Endothelial cell of umbilical vein (primary cell): ENCODE measurements at regions not wholly inside any gene's neighbourhood (a gene's known extent, or its start where the extent isn't known, plus 50 kb on each side); places are given as distances from the start of the nearest gene placed in this dataset.

Experiments used
- BruUV-seq: library from RNA; stranded (reverse); fragments of 400-500 nt; replicated peaks from 2 replicates; lab custom pipeline; 2021; lab: Mats Ljungman, UMichigan
- CTCF ChIA-PET: fragments of 300-600, 350-600 bp; sonication (Branson Sonifier 250); formaldehyde crosslinking; loops from one replicate; lab custom pipeline; 2021; ENCODE audit warnings: antibody characterized with exemption, inconsistent platforms; lab: Charles Lee
- POLR2A ChIA-PET: fragments of 300-600, 350-600 bp; sonication (Branson Sonifier 250); formaldehyde crosslinking; loops from one replicate; lab custom pipeline; 2021; ENCODE audit warnings: antibody characterized with exemption, inconsistent platforms; lab: Charles Lee
- DNase-seq: peaks from one replicate; pipeline ENCODE4 v3.0.0-alpha.2; 2011; ENCODE audit warnings: low read depth, low spot score
- FAIRE-seq: peaks from 2 replicates; lab custom pipeline; 2011; peaks lifted over from hg19 to GRCh38; lab: Jason Lieb, UNC
- H2AFZ ChIP-seq: 2 replicates; pipeline ENCODE4 v1.6.0; 2012; ENCODE audit warnings: low read depth, low read length, control low read depth, inconsistent platforms
- H3K27ac ChIP-seq: 2 replicates; pipeline ENCODE4 v1.5.1; 2011; ENCODE audit warnings: low read depth, mild to moderate bottlenecking, control low read depth, low read length, moderate library complexity; ENCODE audit not compliant: insufficient read depth
- H3K27me3 ChIP-seq, 2 experiments: 2 replicates each; pipeline versions ENCODE4 v1.6.0 to v1.6.1; 2011; ENCODE audit warnings: low read length in 2 of 2, mixed read lengths in 1 of 2; ENCODE audit not compliant: control insufficient read depth in 2 of 2, insufficient read depth in 2 of 2
- H3K36me3 ChIP-seq, 2 experiments: 2 replicates in 1 of 2; 3 replicates in 1 of 2; pipeline ENCODE4 v1.5.1; 2011; ENCODE audit warnings: low read length in 2 of 2, mild to moderate bottlenecking in 1 of 2, moderate library complexity in 1 of 2; ENCODE audit not compliant: control insufficient read depth in 2 of 2, insufficient read depth in 2 of 2; ENCODE audit errors: extremely low read depth in 1 of 2
- H3K4me1 ChIP-seq: 3 replicates; pipeline ENCODE4 v1.5.1; 2011; ENCODE audit warnings: mild to moderate bottlenecking, low read length; ENCODE audit not compliant: control insufficient read depth, insufficient read depth; ENCODE audit errors: extremely low read depth
- H3K4me2 ChIP-seq: 2 replicates; pipeline ENCODE4 v1.6.1; 2011; ENCODE audit warnings: low read length, control low read depth, mixed read lengths; ENCODE audit not compliant: insufficient read depth
- H3K4me3 ChIP-seq, 3 experiments: fragments of 200-600 bp in 1 of 3; sonication (generic), shearing (Covaris generic) in 1 of 3; replicated peaks in 1 of 3; 2 replicates each; pipeline ENCODE4 v1.5.1; 2011 to 2016; ENCODE audit warnings: control low read depth in 3 of 3, low read length in 3 of 3, mild to moderate bottlenecking in 2 of 3, inconsistent platforms in 1 of 3, low read depth in 1 of 3, moderate library complexity in 1 of 3; ENCODE audit not compliant: insufficient read depth in 1 of 3
- H3K79me2 ChIP-seq: 2 replicates; pipeline ENCODE4 v1.6.0; 2012; ENCODE audit warnings: low read length, inconsistent platforms; ENCODE audit not compliant: control insufficient read depth, insufficient read depth
- H3K9ac ChIP-seq: replicated peaks from 2 replicates; pipeline ENCODE3; 2011; ENCODE audit warnings: low read length, control low read depth; ENCODE audit not compliant: insufficient read depth; ENCODE audit errors: extremely low read depth
- H3K9me1 ChIP-seq: replicated peaks from 3 replicates; pipeline ENCODE4 v1.6.0; 2011; ENCODE audit warnings: mild to moderate bottlenecking, low read length; ENCODE audit not compliant: control insufficient read depth, insufficient read depth; ENCODE audit errors: extremely low read depth
- H3K9me3 ChIP-seq: replicated peaks from 2 replicates; pipeline ENCODE4 v1.5.1; 2012; ENCODE audit warnings: low read length, inconsistent platforms; ENCODE audit not compliant: control insufficient read depth, insufficient read depth
- H4K20me1 ChIP-seq: replicated peaks from 2 replicates; pipeline ENCODE3; 2011; ENCODE audit warnings: mild to moderate bottlenecking, low read length; ENCODE audit not compliant: control insufficient read depth, insufficient read depth; ENCODE audit errors: extremely low read depth
- CTCF ChIP-seq, 2 donors: IDR thresholded peaks; 1 replicate in 1 of 2; 2 replicates in 1 of 2; pipeline ENCODE4 v1.5.1; 2011; ENCODE audit warnings: low read length in 2 of 2, mild to moderate bottlenecking in 2 of 2, moderate library complexity in 2 of 2, control low read depth in 1 of 2, inconsistent platforms in 1 of 2, low read depth in 1 of 2; ENCODE audit not compliant: insufficient read depth in 1 of 2; ENCODE audit errors: extremely low read depth in 1 of 2
- EZH2 ChIP-seq: IDR thresholded peaks from 2 replicates; pipeline ENCODE4 v1.6.1; 2012; ENCODE audit warnings: borderline replicate concordance, low read depth, mild to moderate bottlenecking, moderate library complexity, low read length, inconsistent platforms; ENCODE audit not compliant: severe bottlenecking
- FOS ChIP-seq: IDR thresholded peaks from 2 replicates; pipeline ENCODE4 v1.6.1; 2011; ENCODE audit warnings: mild to moderate bottlenecking, low read length, moderate library complexity, borderline replicate concordance; ENCODE audit not compliant: insufficient read depth
- GATA2 ChIP-seq: IDR thresholded peaks from 2 replicates; pipeline ENCODE4 v1.7.0; 2011; ENCODE audit warnings: low read depth, mild to moderate bottlenecking, moderate library complexity, mixed read lengths, low read length; ENCODE audit not compliant: insufficient read length, insufficient read depth
- JUN ChIP-seq: IDR thresholded peaks from 2 replicates; pipeline ENCODE4 v1.6.1; 2011; ENCODE audit warnings: borderline replicate concordance, low read depth; ENCODE audit not compliant: insufficient read length, insufficient read depth
- MAX ChIP-seq: IDR thresholded peaks from 2 replicates; pipeline ENCODE4 v1.6.1; 2011; ENCODE audit not compliant: insufficient read depth, insufficient read length
- MYC ChIP-seq: IDR thresholded peaks from one replicate; pipeline ENCODE4 v1.6.1; 2011; ENCODE audit warnings: mild to moderate bottlenecking, low read depth, low read length
- POLR2A ChIP-seq: IDR thresholded peaks from 2 replicates; pipeline ENCODE4 v1.6.1; 2012; ENCODE audit warnings: low read depth, mild to moderate bottlenecking, control low read depth, low read length
- POLR2AphosphoS5 ChIP-seq: IDR thresholded peaks from 2 replicates; pipeline ENCODE4 v1.6.1; 2012; ENCODE audit warnings: low read depth, mild to moderate bottlenecking, control low read depth, low read length, moderate library complexity; ENCODE audit not compliant: insufficient read depth
- dilution Hi-C: fragments of 300-500 bp; cut with MboI; formaldehyde crosslinking; loops from one replicate; pipeline ENCODE4 v1.15.0; 2019; ENCODE audit warnings: low sequenced_read_pairs; ENCODE audit not compliant: extremely low pct_ligation_motif_present
- intact Hi-C: fragments of 100-400 bp; cut with micrococcal nuclease; formaldehyde crosslinking; loops from one replicate; pipeline ENCODE4 v1.10.0; 2022

GRCh38 chr2:187614756-187615155, 60.5 kb upstream of the TFPI start:
- no TSS peak for BruUV-seq
- H3K9me3 ChIP-seq = no peaks in the 10 kb centered on the region
- H2AFZ ChIP-seq = no peak overlapping the region
- ChIA-PET POLR2A (no interaction called here), CTCF (interaction anchor here (0.8 to 0.9 kb wide), 2 partner anchors 10 to 34 kb away, joined by 3 to 8 read pairs; no protein-coding TSS in a partner anchor)
- intact Hi-C loops = no loop called here
- dilution Hi-C loops = no loop called here
- FAIRE-seq (no peak), DNase-seq (no peak)
- TF ChIP-seq POLR2A = no peak
- no peak for TF ChIP-seq CTCF (IDR thresholded peaks at IDR 0.05; ENCODE audit: extremely low read depth in 1 of 2, insufficient read depth in 1 of 2, low read depth in 1 of 2, low read length in 2 of 2)
- TF ChIP-seq EZH2 = no peak
- no peak for TF ChIP-seq MAX
- TF ChIP-seq MYC = no peak
- TF ChIP-seq JUN = no peak
- TF ChIP-seq GATA2 = no peak
- no peak for TF ChIP-seq POLR2AphosphoS5
- TF ChIP-seq FOS = no peak
- H4K20me1 ChIP-seq = no peaks in the 10 kb centered on the region
- H3K9ac ChIP-seq = no peak overlapping the region
- H3K36me3 ChIP-seq = no peaks in the 10 kb centered on the region
- no peak overlapping the region for H3K4me2 ChIP-seq
- H3K79me2 ChIP-seq = no peaks in the 10 kb centered on the region
- H3K27me3 ChIP-seq = no peaks in the 10 kb centered on the region
- no peaks in the 10 kb centered on the region for H3K9me1 ChIP-seq
- no peaks in the 10 kb centered on the region for H3K4me1 ChIP-seq
- H3K27ac ChIP-seq = no peak overlapping the region
- H3K4me3 ChIP-seq = no peak overlapping the region
